OCI-LY7 (cell line): ENCODE measurements at regions not wholly inside any gene's neighbourhood (a gene's known extent, or its start where the extent isn't known, plus 50 kb on each side); places are given as distances from the start of the nearest gene placed in this dataset.

ENCODE experiments used
- BruUV-seq: library from RNA; stranded (reverse); fragments of 400-500 nt; replicated peaks from 2 replicates; lab custom pipeline; 2021; lab: Mats Ljungman, UMichigan
- CTCF ChIA-PET: fragments of 300-600 bp; sonication (Branson Sonifier 250); formaldehyde crosslinking; loops from one replicate; lab custom pipeline; 2022; ENCODE audit warnings: antibody characterized with exemption; ENCODE audit not compliant: unreplicated experiment; lab: Charles Lee
- POLR2A ChIA-PET: fragments of 300-600 bp; sonication (Branson Sonifier 250); formaldehyde crosslinking; loops from one replicate; lab custom pipeline; 2022; ENCODE audit warnings: antibody characterized with exemption; lab: Charles Lee
- DNase-seq: peaks from one replicate; pipeline ENCODE4 v3.0.0-alpha.2; 2015; ENCODE audit warnings: low spot score
- H2AFZ ChIP-seq: fragments of 200-600 bp; sonication (generic), shearing (Covaris generic); 2 replicates; pipeline ENCODE4 v1.6.1; 2014; ENCODE audit warnings: mild to moderate bottlenecking, antibody characterized with exemption, low read length, moderate library complexity
- H3K27ac ChIP-seq: fragments of 200-600 bp; sonication (generic); 2 replicates; pipeline ENCODE4 v1.5.1; 2014; ENCODE audit warnings: mixed run types, low read depth, mild to moderate bottlenecking, moderate library complexity, low read length, inconsistent platforms; ENCODE audit not compliant: poor library complexity, severe bottlenecking
- H3K36me3 ChIP-seq: fragments of 200-600 bp; sonication (generic); 2 replicates; pipeline ENCODE4 v1.6.1; 2014; ENCODE audit warnings: mild to moderate bottlenecking, antibody characterized with exemption, low read length, moderate library complexity, mixed read lengths; ENCODE audit not compliant: insufficient read depth
- H3K4me1 ChIP-seq: fragments of 200-600 bp; sonication (generic); 2 replicates; pipeline ENCODE4 v1.5.1; 2014; ENCODE audit warnings: mild to moderate bottlenecking, low read length; ENCODE audit not compliant: insufficient read depth, poor library complexity, severe bottlenecking
- H3K4me2 ChIP-seq: fragments of 200-600 bp; sonication (generic); 2 replicates; pipeline ENCODE4 v1.6.1; 2014; ENCODE audit warnings: mild to moderate bottlenecking, low read length
- H3K4me3 ChIP-seq: fragments of 200-600 bp; sonication (generic); 2 replicates; pipeline ENCODE4 v1.5.1; 2014; ENCODE audit warnings: mild to moderate bottlenecking, low read depth, low read length; ENCODE audit not compliant: poor library complexity, severe bottlenecking
- H3K79me2 ChIP-seq: fragments of 200-600 bp; sonication (generic); 2 replicates; pipeline ENCODE4 v1.6.1; 2016; ENCODE audit warnings: low read depth, mild to moderate bottlenecking, low read length, moderate library complexity, mixed read lengths; ENCODE audit not compliant: insufficient read depth
- H3K9me2 ChIP-seq: fragments of 200-600 bp; sonication (generic); 2 replicates; pipeline ENCODE4 v1.6.1; 2016; ENCODE audit warnings: mild to moderate bottlenecking, low read length, mixed read lengths; ENCODE audit not compliant: insufficient read depth
- H3K9me3 ChIP-seq: fragments of 200-600 bp; sonication (generic); 2 replicates; pipeline ENCODE4 v1.6.1; 2014; ENCODE audit warnings: mild to moderate bottlenecking, mixed run types, low read length, mixed read lengths
- H4K20me1 ChIP-seq: fragments of 200-600 bp; sonication (generic); 2 replicates; pipeline ENCODE4 v1.6.1; 2014; ENCODE audit warnings: mild to moderate bottlenecking, antibody characterized with exemption, low read length, moderate library complexity, mixed read lengths; ENCODE audit not compliant: insufficient read depth
- CTCF ChIP-seq: fragments of 200-600 bp; sonication (generic); conservative IDR thresholded peaks from 2 replicates; pipeline ENCODE4 v1.5.1; 2014; ENCODE audit warnings: mild to moderate bottlenecking, antibody characterized with exemption, low read length, moderate library complexity, mixed read lengths
- EZH2phosphoT487 ChIP-seq: fragments of 200-600 bp; sonication (generic); IDR thresholded peaks from 2 replicates; pipeline ENCODE4 v1.6.1; 2018; ENCODE audit warnings: low read depth, borderline replicate concordance, mild to moderate bottlenecking, mixed run types, antibody characterized with exemption, low read length, moderate library complexity, mixed read lengths
- intact Hi-C: fragments of 100-400 bp; cut with micrococcal nuclease; formaldehyde crosslinking; loops from one replicate; pipeline ENCODE4 v1.10.0; 2022; ENCODE audit not compliant: unreplicated experiment

DNA sequence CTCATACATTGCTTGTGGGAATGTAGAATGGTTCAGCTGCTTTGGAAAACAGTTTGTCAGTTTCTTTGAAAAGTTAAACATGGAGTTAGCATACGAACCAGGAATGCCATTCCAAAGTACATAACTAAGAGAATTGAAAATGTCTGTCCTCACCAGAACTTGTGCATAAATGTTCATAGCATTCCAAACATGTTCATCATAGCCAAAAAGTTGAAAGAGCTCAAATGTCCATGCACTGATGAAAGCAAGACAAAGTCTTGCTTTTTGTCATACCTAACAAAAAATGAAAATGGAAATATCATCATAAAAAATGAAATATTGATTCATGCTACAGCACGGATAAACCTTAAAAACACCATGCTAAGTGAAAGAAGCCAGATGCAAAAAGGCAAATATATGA, 408.8 kb upstream of the UBE2E3 start:
- Histone ChIP-seq H3K4me1 (no peaks in the 10 kb centered on the region), H3K27ac (no peak overlapping the region), H3K9me3 (no peaks in the 10 kb centered on the region), H3K4me2 (no peak overlapping the region), H3K9me2 (no peaks in the 10 kb centered on the region), H4K20me1 (no peaks in the 10 kb centered on the region), H3K79me2 (no peaks in the 10 kb centered on the region), H3K36me3 (no peaks in the 10 kb centered on the region), H2AFZ (no peak overlapping the region), H3K4me3 (no peak overlapping the region)
- TF ChIP-seq EZH2phosphoT487, result no peak
- no peak for TF ChIP-seq CTCF
- no peak for DNase-seq
- POLR2A ChIA-PET, result no interaction called here
- CTCF ChIA-PET, result no interaction called here
- BruUV-seq, result no TSS peak
- intact Hi-C loops, result no loop called here

DNA sequence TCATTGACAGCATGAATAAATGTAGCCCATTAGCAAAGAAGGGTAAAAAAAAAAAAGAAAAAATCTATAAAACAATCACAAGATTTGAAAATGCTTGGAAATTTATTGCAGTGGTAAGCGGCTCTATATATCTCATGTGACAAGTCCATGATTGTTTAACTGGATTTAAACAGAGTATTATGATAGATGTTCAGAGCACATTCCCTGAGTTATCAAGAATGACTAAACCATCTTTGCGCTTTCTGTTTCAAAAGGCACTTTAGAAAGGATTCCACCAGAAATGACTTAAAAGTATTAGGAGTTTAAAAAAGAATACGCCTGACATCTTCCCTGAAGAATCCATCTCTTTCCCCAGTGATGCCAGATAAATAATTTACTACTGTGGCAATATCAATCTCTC, 409.5 kb upstream of the UBE2E3 start:
- ChIA-PET POLR2A (interaction anchor here (0.7 kb wide), 2 partner anchors 31 to 428 kb away, joined by 3 read pairs; no protein-coding TSS in a partner anchor), CTCF (no interaction called here)
- Histone ChIP-seq H2AFZ (no peak overlapping the region), H4K20me1 (no peaks in the 10 kb centered on the region), H3K9me2 (no peaks in the 10 kb centered on the region), H3K36me3 (no peaks in the 10 kb centered on the region), H3K4me1 (no peaks in the 10 kb centered on the region), H3K27ac (no peak overlapping the region), H3K79me2 (no peaks in the 10 kb centered on the region), H3K4me3 (no peak overlapping the region), H3K4me2 (no peak overlapping the region), H3K9me3 (no peaks in the 10 kb centered on the region)
- BruUV-seq, result no TSS peak
- DNase-seq, result no peak
- intact Hi-C loops, result no loop called here
- TF ChIP-seq EZH2phosphoT487, result no peak
- TF ChIP-seq CTCF, result no peak

DNA sequence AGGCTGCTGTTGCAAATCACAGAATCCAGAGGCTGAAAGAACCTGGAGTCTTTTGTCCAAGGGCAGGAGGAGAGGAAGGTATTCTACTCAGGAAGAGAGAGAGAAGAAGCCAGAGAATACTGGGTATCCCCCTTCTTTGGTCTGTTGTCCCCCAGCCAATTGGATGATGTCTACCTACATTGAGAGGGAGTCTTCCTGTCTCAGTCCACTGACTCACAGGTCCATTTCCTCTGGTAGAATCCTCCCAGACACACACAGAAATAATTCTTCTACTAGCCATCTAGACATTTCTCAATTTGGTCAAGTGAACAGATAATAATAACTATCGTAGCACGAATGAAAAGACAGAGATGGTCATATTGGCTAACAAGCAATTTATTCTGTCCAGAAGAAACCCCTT, 416.4 kb upstream of the UBE2E3 start:
- Histone ChIP-seq H2AFZ (no peak overlapping the region), H3K27ac (no peak overlapping the region)
- no TSS peak for BruUV-seq

More for the DNA sequence above, 416.4 kb upstream of the UBE2E3 start:
- Histone ChIP-seq H3K4me1 (no peaks in the 10 kb centered on the region), H3K79me2 (no peaks in the 10 kb centered on the region), H4K20me1 (no peaks in the 10 kb centered on the region), H3K9me2 (no peaks in the 10 kb centered on the region), H3K9me3 (no peaks in the 10 kb centered on the region), H3K4me3 (no peak overlapping the region), H3K36me3 (no peaks in the 10 kb centered on the region), H3K4me2 (no peak overlapping the region)
- TF ChIP-seq EZH2phosphoT487 (no peak), CTCF (no peak)
- DNase-seq, result no peak
- intact Hi-C loops, result no loop called here
- CTCF ChIA-PET, result no interaction called here
- POLR2A ChIA-PET, result no interaction called here
